AG04450 (cell line): ENCODE measurements at regions not wholly inside any gene's neighbourhood (a gene's known extent, or its start where the extent isn't known, plus 50 kb on each side); places are given as distances from the start of the nearest gene placed in this dataset.

Source experiments
- CTCF ChIA-PET: fragments of 300-600, 350-600 bp; formaldehyde crosslinking; extraction: SDS; loops from one replicate; lab custom pipeline; 2022; ENCODE audit warnings: antibody characterized with exemption, inconsistent platforms; lab: Charles Lee
- POLR2A ChIA-PET: fragments of 350-600 bp; formaldehyde crosslinking; extraction: SDS; loops from one replicate; lab custom pipeline; 2021; ENCODE audit warnings: antibody characterized with exemption, inconsistent platforms; lab: Yijun Ruan, JAX
- DNase-seq: peaks from one replicate; pipeline ENCODE4 v3.0.0-alpha.2; 2011; ENCODE audit warnings: low read depth, low spot score
- H3K27ac ChIP-seq: one replicate; pipeline ENCODE4 v1.5.1; 2012; ENCODE audit warnings: low read depth, low read length, control low read depth
- H3K27me3 ChIP-seq: one replicate; pipeline ENCODE4 v1.6.0; 2012; ENCODE audit warnings: low read length; ENCODE audit not compliant: control insufficient read depth, insufficient read depth
- H3K4me3 ChIP-seq: 2 replicates; pipeline ENCODE4 v1.5.1; 2011; ENCODE audit warnings: mild to moderate bottlenecking, low read depth, low read length, control low read depth
- H3K9me3 ChIP-seq: 2 replicates; pipeline ENCODE4 v1.5.1; 2012; ENCODE audit warnings: low read length; ENCODE audit not compliant: control insufficient read depth, insufficient read depth
- TF ChIP-seq, protein P1 (sequence below): IDR thresholded peaks from 2 replicates; pipeline ENCODE4 v1.5.1; 2011; ENCODE audit warnings: low read depth, low read length, control low read depth, inconsistent platforms

- H3K27ac ChIP-seq, result no peak overlapping the region
- H3K4me3 ChIP-seq, result no peak overlapping the region
- no peaks in the 10 kb centered on the region for H3K9me3 ChIP-seq
- TF ChIP-seq, protein P1, sequence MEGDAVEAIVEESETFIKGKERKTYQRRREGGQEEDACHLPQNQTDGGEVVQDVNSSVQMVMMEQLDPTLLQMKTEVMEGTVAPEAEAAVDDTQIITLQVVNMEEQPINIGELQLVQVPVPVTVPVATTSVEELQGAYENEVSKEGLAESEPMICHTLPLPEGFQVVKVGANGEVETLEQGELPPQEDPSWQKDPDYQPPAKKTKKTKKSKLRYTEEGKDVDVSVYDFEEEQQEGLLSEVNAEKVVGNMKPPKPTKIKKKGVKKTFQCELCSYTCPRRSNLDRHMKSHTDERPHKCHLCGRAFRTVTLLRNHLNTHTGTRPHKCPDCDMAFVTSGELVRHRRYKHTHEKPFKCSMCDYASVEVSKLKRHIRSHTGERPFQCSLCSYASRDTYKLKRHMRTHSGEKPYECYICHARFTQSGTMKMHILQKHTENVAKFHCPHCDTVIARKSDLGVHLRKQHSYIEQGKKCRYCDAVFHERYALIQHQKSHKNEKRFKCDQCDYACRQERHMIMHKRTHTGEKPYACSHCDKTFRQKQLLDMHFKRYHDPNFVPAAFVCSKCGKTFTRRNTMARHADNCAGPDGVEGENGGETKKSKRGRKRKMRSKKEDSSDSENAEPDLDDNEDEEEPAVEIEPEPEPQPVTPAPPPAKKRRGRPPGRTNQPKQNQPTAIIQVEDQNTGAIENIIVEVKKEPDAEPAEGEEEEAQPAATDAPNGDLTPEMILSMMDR, result no peak
- ChIA-PET CTCF (no interaction called here), POLR2A (no interaction called here)
- no peaks in the 10 kb centered on the region for H3K27me3 ChIP-seq
- DNase-seq, result no peak
These were observed 236.3 kb downstream of the CSNK1G3 start for GRCh38 chr5:123748239-123748638.

DNA sequence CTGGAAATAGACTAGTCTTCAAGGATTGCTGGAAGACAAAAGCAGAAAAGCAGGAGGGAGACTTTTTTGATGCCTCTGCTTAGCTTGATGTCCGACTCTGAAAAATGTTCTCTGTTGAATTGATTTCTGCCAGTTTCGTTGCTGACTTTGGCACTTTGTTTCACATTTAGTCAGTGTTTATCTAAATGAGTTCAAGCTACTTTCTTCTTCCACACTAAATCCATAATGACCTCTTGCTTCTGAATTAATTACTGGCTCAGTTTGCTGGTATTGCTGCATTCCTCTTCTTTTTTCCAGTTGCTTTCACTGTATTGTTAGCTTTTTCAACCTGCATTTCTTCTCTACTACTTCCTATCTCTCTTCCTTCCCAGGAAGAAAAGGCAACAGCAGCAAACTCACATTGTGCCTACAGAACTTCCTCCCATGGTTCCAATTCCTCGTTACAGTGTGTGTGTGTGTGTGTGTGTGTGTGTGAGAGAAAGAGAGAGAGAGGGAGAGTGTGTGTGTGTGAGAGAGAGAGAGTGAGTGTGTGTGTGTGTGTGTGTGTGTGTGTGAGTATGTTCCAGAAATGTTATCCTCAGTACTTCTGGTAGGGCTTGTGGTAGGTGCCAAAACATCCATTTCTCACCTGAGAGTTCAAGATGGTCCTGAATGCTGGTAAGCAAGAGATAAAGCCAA lies 234.8 kb downstream of the CSNK1G3 start:
- Histone ChIP-seq H3K4me3 (no peak overlapping the region), H3K27ac (no peak overlapping the region), H3K9me3 (no peaks in the 10 kb centered on the region), H3K27me3 (no peaks in the 10 kb centered on the region)
- ChIA-PET POLR2A (no interaction called here), CTCF (interaction anchor here (1.3 kb wide), 1 partner anchor 9 kb away, joined by 3 read pairs; no protein-coding TSS in a partner anchor)
- DNase-seq, result no peak
- TF ChIP-seq, protein P1, result no peak

DNA sequence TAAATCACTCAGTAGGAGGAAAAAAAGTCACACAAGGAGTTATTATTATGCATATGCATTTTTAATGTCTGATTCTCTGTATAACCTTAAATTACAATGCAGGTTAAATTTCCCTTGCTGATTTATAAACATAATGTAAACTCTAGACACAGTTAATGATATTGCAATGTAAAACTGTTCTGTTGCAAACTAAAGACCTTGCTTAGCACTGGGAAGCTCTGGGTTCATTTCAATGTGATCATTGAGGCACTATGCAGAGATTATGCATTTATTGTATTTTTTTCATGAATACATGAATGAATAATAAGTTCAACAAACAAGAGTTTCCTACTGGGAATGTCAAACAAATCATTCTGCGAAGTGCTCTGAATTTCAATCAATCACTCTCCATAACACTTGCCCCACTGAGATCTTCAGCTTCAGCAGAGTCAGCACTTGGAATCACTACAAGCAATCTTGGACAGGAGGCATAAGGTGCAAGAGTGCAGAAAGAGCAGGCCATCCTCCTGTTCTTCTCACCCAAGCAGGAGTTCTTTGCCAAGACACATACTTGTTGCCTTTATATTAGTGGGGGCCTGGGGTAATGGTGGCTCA lies 232.1 kb downstream of the CSNK1G3 start:
- H3K9me3 ChIP-seq, result no peaks in the 10 kb centered on the region
- ChIA-PET POLR2A (no interaction called here), CTCF (no interaction called here)
- H3K4me3 ChIP-seq, result no peak overlapping the region
- H3K27me3 ChIP-seq, result no peaks in the 10 kb centered on the region
- DNase-seq, result no peak
- no peak overlapping the region for H3K27ac ChIP-seq
- TF ChIP-seq, protein P1, result no peak

DNA sequence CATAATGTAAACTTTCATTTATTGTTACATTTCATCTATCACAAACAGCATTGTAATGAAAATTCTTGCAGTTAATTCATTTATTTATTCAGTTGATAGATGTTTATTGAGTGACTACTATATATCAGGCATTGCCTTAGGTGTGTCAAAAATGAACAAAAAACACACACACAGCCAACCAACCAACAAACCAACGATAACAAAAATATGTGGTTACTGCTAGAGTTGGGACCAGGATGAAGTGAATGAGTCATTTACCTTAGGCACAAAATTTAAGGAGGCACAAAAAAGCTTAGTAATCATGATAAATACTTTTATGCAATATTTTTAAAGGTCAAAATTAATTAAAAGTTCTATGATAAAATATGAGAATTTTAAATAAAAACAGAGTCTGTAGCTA lies 223.4 kb downstream of the CSNK1G3 start:
- POLR2A ChIA-PET, result no interaction called here

GRCh38 chr5:123732257-123732656 lies 220.3 kb downstream of the CSNK1G3 start:
- ChIA-PET POLR2A (no interaction called here), CTCF (no interaction called here)
- H3K9me3 ChIP-seq, result peaks cover 10% of the 10 kb centered on the region; the same call in 1 of the 2 replicates
- H3K27ac ChIP-seq, result no peak overlapping the region
- H3K4me3 ChIP-seq, result no peak overlapping the region
- H3K27me3 ChIP-seq, result no peaks in the 10 kb centered on the region
- DNase-seq, result no peak
- TF ChIP-seq, protein P1, result no peak

More for the DNA sequence above, 223.4 kb downstream of the CSNK1G3 start:
- CTCF ChIA-PET, result no interaction called here
- no peak for DNase-seq
- peaks cover 10% of the 10 kb centered on the region; the same call in 1 of the 2 replicates for H3K9me3 ChIP-seq
- no peak overlapping the region for H3K4me3 ChIP-seq
- no peak overlapping the region for H3K27ac ChIP-seq
- TF ChIP-seq, protein P1, result no peak
- H3K27me3 ChIP-seq, result no peaks in the 10 kb centered on the region
